GM19467 (cell line): ENCODE measurements at regions not wholly inside any gene's neighbourhood (a gene's known extent, or its start where the extent isn't known, plus 50 kb on each side); places are given as distances from the start of the nearest gene placed in this dataset.
"Not testable (repeated sequence)": the region's sequence is repeated elsewhere in the genome, so short reads cannot be mapped to it uniquely, and the experiment has no call there.

Experiments used
- ATAC-seq: cut with Tn5 transposase; IDR thresholded peaks from one replicate; pipeline ENCODE4 v1.9.1; 2021; ENCODE audit warnings: mild to moderate bottlenecking, moderate library complexity; ENCODE audit not compliant: unreplicated experiment

- ATAC-seq, result no peak
These were observed 1588.9 kb upstream of the PRMT6 start for GRCh38 chr1:105467549-105467948.

GRCh38 chr1:105470541-105470940 is 1585.9 kb upstream of the PRMT6 start:
- not testable (repeated sequence) for ATAC-seq

GRCh38 chr1:105483436-105483835 is 1573.0 kb upstream of the PRMT6 start:
- ATAC-seq, result no peak

GRCh38 chr1:105485207-105485606 is 1571.3 kb upstream of the PRMT6 start:
- no peak for ATAC-seq

- ATAC-seq, result no peak
These were observed 1563.6 kb upstream of the PRMT6 start for GRCh38 chr1:105492921-105493320.

GRCh38 chr1:105516068-105516467 is 1540.4 kb upstream of the PRMT6 start:
- ATAC-seq, result no peak

GRCh38 chr1:105533996-105534395 is 1522.5 kb upstream of the PRMT6 start:
- no peak for ATAC-seq

- ATAC-seq, result no peak
These were observed 1512.0 kb upstream of the PRMT6 start for GRCh38 chr1:105544475-105544874.

GRCh38 chr1:105556266-105556665 is 1500.2 kb upstream of the PRMT6 start:
- no peak for ATAC-seq

- ATAC-seq, result no peak
These were observed 1498.5 kb upstream of the PRMT6 start for GRCh38 chr1:105558023-105558422.

GRCh38 chr1:105565006-105565405 is 1491.5 kb upstream of the PRMT6 start:
- ATAC-seq, result no peak

GRCh38 chr1:105585791-105586190 is 1470.7 kb upstream of the PRMT6 start:
- no peak for ATAC-seq

GRCh38 chr1:105591681-105592080 is 1464.8 kb upstream of the PRMT6 start:
- no peak for ATAC-seq

- ATAC-seq, result no peak
These were observed 1447.8 kb upstream of the PRMT6 start for GRCh38 chr1:105608713-105609112.

- ATAC-seq, result no peak
These were observed 1430.0 kb upstream of the PRMT6 start for GRCh38 chr1:105626276-105626987.

- ATAC-seq, result not testable (repeated sequence)
These were observed 1425.2 kb upstream of the PRMT6 start for GRCh38 chr1:105631153-105631744.

- ATAC-seq, result no peak
These were observed 1423.9 kb upstream of the PRMT6 start for GRCh38 chr1:105632342-105633196.

- ATAC-seq, result no peak
These were observed 1420.4 kb upstream of the PRMT6 start for GRCh38 chr1:105636052-105636451.

- ATAC-seq, result no peak
These were observed 1415.1 kb upstream of the PRMT6 start for GRCh38 chr1:105641407-105641806.

GRCh38 chr1:105652109-105652508 is 1404.4 kb upstream of the PRMT6 start:
- no peak for ATAC-seq

GRCh38 chr1:105655032-105655431 is 1401.4 kb upstream of the PRMT6 start:
- ATAC-seq, result no peak

GRCh38 chr1:105664495-105664894 is 1392.0 kb upstream of the PRMT6 start:
- ATAC-seq, result no peak
